ENCODE measurements at regions not wholly inside any gene's neighbourhood (a gene's known extent, or its start where the extent isn't known, plus 50 kb on each side); places are given as distances from the start of the nearest gene placed in this dataset.
A peak's percentile ranks its signal among the peaks of the same experiment; 100 is the strongest.

- TF ChIP-seq SIN3A (IDR thresholded peaks at IDR 0.05; ENCODE audit: borderline replicate concordance, low read depth, low read length) (no peak), FOXM1 (IDR thresholded peaks at IDR 0.05; ENCODE audit: low read depth) (no peak), SMC3 (IDR thresholded peaks at IDR 0.05; ENCODE audit: low read depth, low read length) (peak; percentile 29), YY1 (IDR thresholded peaks at IDR 0.05; ENCODE audit: low read depth) (no peak), RAD21 (IDR thresholded peaks at IDR 0.05; ENCODE audit: low read length) (peak; percentile 54), CTCF (IDR thresholded peaks at IDR 0.05) (peak; percentile 53)
- H3K36me3 ChIP-seq (replicated peaks in 1 of 2; ENCODE audit: control insufficient read depth in 1 of 2, insufficient read depth in 2 of 2, low read length in 1 of 2), result no peaks in the 10 kb centered on the region
- no peak overlapping the region for H3K4me3 ChIP-seq (ENCODE audit: low read depth in 2 of 2, low read length in 1 of 2)
- no peaks in the 10 kb centered on the region for H3K9me2 ChIP-seq
- no peaks in the 10 kb centered on the region for H3F3A ChIP-seq (replicated peaks; ENCODE audit: insufficient read depth)
- ChIA-PET POLR2A (no interaction called here), CTCF (interaction anchor here (0.9 to 9.6 kb wide), 5 partner anchors 15 to 463 kb away, joined by 3 to 163 read pairs (median 4); no protein-coding TSS in a partner anchor)
- no peak overlapping the region for H3K4me2 ChIP-seq
- WGBS (ENCODE audit: low lambda C conversion rate), result 6% methylated on average over 8 of the region's 8 CpGs
- H3K9me3 ChIP-seq, result no peaks in the 10 kb centered on the region
- H2AFZ ChIP-seq (ENCODE audit: low read depth), result no peak overlapping the region
- H3K4me1 ChIP-seq (ENCODE audit: control insufficient read depth in 1 of 2, insufficient read depth in 2 of 2, low read depth in 1 of 2, low read length in 1 of 2), result no peaks in the 10 kb centered on the region
- H3K79me2 ChIP-seq (ENCODE audit: insufficient read depth), result no peaks in the 10 kb centered on the region
- no peak overlapping the region for H3K27ac ChIP-seq (ENCODE audit: low read depth in 2 of 2, low read length in 1 of 2)
- peak; percentile 52 for DNase-seq
- no peaks in the 10 kb centered on the region for H4K20me1 ChIP-seq (ENCODE audit: insufficient read depth)
- peaks cover 58% of the 10 kb centered on the region for H3K27me3 ChIP-seq (ENCODE audit: insufficient read depth)
- no peak overlapping the region for H3K9ac ChIP-seq
Observed at GRCh38 chr7:32206987-32207386, 136.8 kb upstream of the PDE1C start.

- no peaks in the 10 kb centered on the region for H3K4me1 ChIP-seq (ENCODE audit: control insufficient read depth in 1 of 2, insufficient read depth in 2 of 2, low read depth in 1 of 2, low read length in 1 of 2)
- H4K20me1 ChIP-seq (ENCODE audit: insufficient read depth), result no peaks in the 10 kb centered on the region
- no peaks in the 10 kb centered on the region for H3K9me2 ChIP-seq
- 39% methylated on average over 4 of the region's 6 CpGs for WGBS (ENCODE audit: low lambda C conversion rate)
- no peaks in the 10 kb centered on the region for H3K36me3 ChIP-seq (replicated peaks in 1 of 2; ENCODE audit: control insufficient read depth in 1 of 2, insufficient read depth in 2 of 2, low read length in 1 of 2)
- no peak overlapping the region for H3K27ac ChIP-seq (ENCODE audit: low read depth in 2 of 2, low read length in 1 of 2)
- no peak overlapping the region for H3K9ac ChIP-seq
- H3K9me3 ChIP-seq, result no peaks in the 10 kb centered on the region
- H3F3A ChIP-seq (replicated peaks; ENCODE audit: insufficient read depth), result no peaks in the 10 kb centered on the region
- no peaks in the 10 kb centered on the region for H3K79me2 ChIP-seq (ENCODE audit: insufficient read depth)
- CTCF ChIA-PET, result interaction anchor here (0.6 to 9.6 kb wide), 4 partner anchors 15 to 462 kb away, joined by 3 to 163 read pairs (median 8); no protein-coding TSS in a partner anchor
- no peak overlapping the region for H3K4me3 ChIP-seq (ENCODE audit: low read depth in 2 of 2, low read length in 1 of 2)
- no peak overlapping the region for H2AFZ ChIP-seq (ENCODE audit: low read depth)
- H3K4me2 ChIP-seq, result no peak overlapping the region
- H3K27me3 ChIP-seq (ENCODE audit: insufficient read depth), result peaks cover 53% of the 10 kb centered on the region
- DNase-seq, result no peak
- TF ChIP-seq EP300 (IDR thresholded peaks at IDR 0.05; ENCODE audit: borderline replicate concordance in 1 of 2, low read depth in 1 of 2, low read length in 1 of 2), result no peak
- TF ChIP-seq EZH2phosphoT487 (IDR thresholded peaks at IDR 0.05; ENCODE audit: borderline replicate concordance, low read depth), result no peak
- no peak for TF ChIP-seq TAF1 (IDR thresholded peaks at IDR 0.05; ENCODE audit: borderline replicate concordance, low read depth, low read length)
- no peak for TF ChIP-seq RAD21 (IDR thresholded peaks at IDR 0.05; ENCODE audit: low read length)
- TF ChIP-seq USF1 (IDR thresholded peaks at IDR 0.05; ENCODE audit: borderline replicate concordance, low read depth), result no peak
- no peak for TF ChIP-seq FOSL2 (IDR thresholded peaks at IDR 0.05; ENCODE audit: borderline replicate concordance, low read depth)
- no peak for TF ChIP-seq IRF3 (IDR thresholded peaks at IDR 0.05; ENCODE audit: low read depth, low read length)
- TF ChIP-seq SMC3 (IDR thresholded peaks at IDR 0.05; ENCODE audit: low read depth, low read length), result no peak
- no peak for TF ChIP-seq ELF1 (IDR thresholded peaks at IDR 0.05)
- no peak for TF ChIP-seq TEAD4 (IDR thresholded peaks at IDR 0.05; ENCODE audit: borderline replicate concordance, insufficient read depth)
- no peak for TF ChIP-seq RFX5 (IDR thresholded peaks at IDR 0.05; ENCODE audit: low read length)
- no peak for TF ChIP-seq USF2 (IDR thresholded peaks at IDR 0.05; ENCODE audit: borderline replicate concordance, low read depth, low read length)
- no peak for TF ChIP-seq NRF1 (IDR thresholded peaks at IDR 0.05; ENCODE audit: low read depth, low read length)
- no peak for TF ChIP-seq RCOR1 (IDR thresholded peaks at IDR 0.05; ENCODE audit: low read length)
- no peak for TF ChIP-seq TCF12 (IDR thresholded peaks at IDR 0.05)
- TF ChIP-seq MEF2A (IDR thresholded peaks at IDR 0.05; ENCODE audit: borderline replicate concordance, low read depth), result no peak
- POLR2A ChIA-PET, result no interaction called here
Observed at GRCh38 chr7:32206488-32206887, 136.3 kb upstream of the PDE1C start.

Measured in SK-N-SH (cell line).